Common myeloid progenitor, CD34-positive (primary cell): ENCODE measurements at regions not wholly inside any gene's neighbourhood (a gene's known extent, or its start where the extent isn't known, plus 50 kb on each side); places are given as distances from the start of the nearest gene placed in this dataset.

ENCODE experiments used
- CTCF ChIA-PET: fragments of 350-600 bp; sonication (Branson Sonifier 250); formaldehyde crosslinking; loops from one replicate; lab custom pipeline; 2021; ENCODE audit warnings: antibody characterized with exemption; lab: Charles Lee
- POLR2A ChIA-PET: fragments of 350-600 bp; sonication (Branson Sonifier 250); formaldehyde crosslinking; loops from one replicate; lab custom pipeline; 2021; ENCODE audit warnings: antibody characterized with exemption; lab: Charles Lee
- DNase-seq, 3 donors: peaks; one replicate each; pipeline versions ENCODE4 v3.0.0 to v3.0.0-alpha.2; 2013
- H3K27ac ChIP-seq, 2 experiments: 1 replicate in 1 of 2; 2 replicates in 1 of 2; pipeline ENCODE4 v1.7.0; 2013; ENCODE audit warnings: inconsistent platforms in 2 of 2, low read length in 2 of 2, mild to moderate bottlenecking in 2 of 2, low read depth in 1 of 2, moderate library complexity in 1 of 2; ENCODE audit not compliant: severe bottlenecking in 2 of 2, insufficient read depth in 1 of 2, poor library complexity in 1 of 2
- H3K27me3 ChIP-seq, 5 experiments: replicated peaks in 2 of 5; 1 replicate in 3 of 5; 2 replicates in 2 of 5; pipeline versions ENCODE4 v1.6.1 to v1.7.0; 2013; ENCODE audit warnings: low read length in 4 of 5, mild to moderate bottlenecking in 2 of 5, moderate library complexity in 2 of 5, inconsistent platforms in 1 of 5; ENCODE audit not compliant: insufficient read depth in 5 of 5, control insufficient read depth in 4 of 5
- H3K36me3 ChIP-seq, 4 experiments: 1 replicate in 2 of 4; 2 replicates in 2 of 4; pipeline versions ENCODE4 v1.6.1 to v1.7.0; 2013; ENCODE audit warnings: low read length in 3 of 4, control low read depth in 1 of 4, mild to moderate bottlenecking in 1 of 4; ENCODE audit not compliant: control insufficient read depth in 4 of 4, insufficient read depth in 4 of 4
- H3K4me1 ChIP-seq, 4 experiments: 1 replicate in 3 of 4; 2 replicates in 1 of 4; pipeline versions ENCODE4 v1.6.1 to v1.7.1; 2013; ENCODE audit warnings: low read length in 3 of 4, mild to moderate bottlenecking in 3 of 4, control low read depth in 1 of 4, inconsistent platforms in 1 of 4, moderate library complexity in 1 of 4; ENCODE audit not compliant: control insufficient read depth in 4 of 4, insufficient read depth in 4 of 4; ENCODE audit errors: control extremely low read depth in 1 of 4
- H3K4me3 ChIP-seq, 7 experiments: 1 replicate in 4 of 7; 2 replicates in 3 of 7; pipeline versions ENCODE4 v1.5.1 to v1.7.0; 2013; ENCODE audit warnings: mild to moderate bottlenecking in 7 of 7, low read length in 6 of 7, moderate library complexity in 6 of 7, inconsistent platforms in 2 of 7, low read depth in 2 of 7, control low read depth in 1 of 7; ENCODE audit not compliant: insufficient read depth in 4 of 7, control insufficient read depth in 1 of 7; ENCODE audit errors: extremely low read depth in 1 of 7
- H3K9me3 ChIP-seq, 5 experiments: 1 replicate in 4 of 5; 2 replicates in 1 of 5; pipeline versions ENCODE4 v1.6.1 to v1.7.1; 2013; ENCODE audit warnings: low read length in 4 of 5, mild to moderate bottlenecking in 2 of 5, inconsistent platforms in 1 of 5, low read depth in 1 of 5, moderate library complexity in 1 of 5; ENCODE audit not compliant: control insufficient read depth in 4 of 5, insufficient read depth in 2 of 5; ENCODE audit errors: control extremely low read depth in 1 of 5
- WGBS: methylation state at CpG from one replicate; pipeline ENCODE4 v1.1.5; 2013; ENCODE audit not compliant: insufficient coverage; 5-methylcytosine and 5-hydroxymethylcytosine counted together

DNA sequence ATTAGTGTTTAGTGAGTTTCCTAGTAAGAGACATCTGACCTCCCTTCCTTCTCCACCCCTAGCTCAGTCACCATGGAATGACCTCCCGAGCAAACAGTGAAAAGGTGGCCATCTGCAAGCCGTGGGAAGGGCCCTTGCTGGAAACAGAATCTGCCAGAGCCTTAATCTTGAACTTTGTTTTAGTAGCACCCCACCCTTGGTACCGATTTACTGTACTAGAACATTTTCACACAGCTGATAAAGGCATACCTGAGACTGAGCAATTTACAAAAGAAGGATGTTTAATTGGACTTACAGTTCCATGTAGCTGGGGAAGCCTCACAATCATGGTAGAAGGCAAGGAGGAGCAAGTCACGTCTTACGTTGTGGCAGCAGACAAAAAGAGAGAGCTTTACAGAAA lies 655.8 kb downstream of the TSN start:
- no peaks in the 10 kb centered on the region for H3K4me1 ChIP-seq
- H3K9me3 ChIP-seq: peaks cover 0 to 6% (median 2%) of the 10 kb centered on the region in 5 experiments
- H3K4me3 ChIP-seq: no peak overlapping the region
- H3K27me3 ChIP-seq: no peaks in the 10 kb centered on the region
- 80% methylated on average over 5 of the region's 5 CpGs for WGBS
- H3K36me3 ChIP-seq: no peaks in the 10 kb centered on the region
- DNase-seq: no peak
- H3K27ac ChIP-seq: no peak overlapping the region
- ChIA-PET POLR2A (no interaction called here), CTCF (no interaction called here)

DNA sequence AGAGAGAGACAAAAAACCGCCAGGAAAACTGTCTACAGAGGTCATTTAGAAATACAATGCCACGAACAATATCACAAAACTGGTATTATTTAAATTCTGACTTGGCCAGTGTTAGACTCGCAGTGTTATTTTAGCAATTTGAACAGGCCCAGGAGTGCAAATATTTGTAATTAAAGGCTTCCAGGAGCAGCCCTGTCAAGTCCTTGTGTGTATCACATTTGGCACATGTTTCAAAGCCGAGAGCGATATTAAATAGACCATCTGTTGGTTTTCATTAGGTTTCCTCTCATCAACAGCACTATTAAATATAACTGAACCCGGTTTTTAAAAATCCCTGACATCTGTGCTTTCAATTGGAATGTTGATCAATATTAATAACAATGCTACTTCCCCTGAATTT lies 656.9 kb downstream of the TSN start:
- Histone ChIP-seq H3K36me3 (no peaks in the 10 kb centered on the region), H3K27me3 (no peaks in the 10 kb centered on the region), H3K4me3 (no peak overlapping the region), H3K27ac (no peak overlapping the region), H3K9me3 (peaks cover 0 to 6% (median 2%) of the 10 kb centered on the region in 5 experiments), H3K4me1 (no peaks in the 10 kb centered on the region)
- DNase-seq: no peak
- ChIA-PET POLR2A (no interaction called here), CTCF (no interaction called here)
- WGBS: 98% methylated on average over 4 of the region's 6 CpGs

DNA sequence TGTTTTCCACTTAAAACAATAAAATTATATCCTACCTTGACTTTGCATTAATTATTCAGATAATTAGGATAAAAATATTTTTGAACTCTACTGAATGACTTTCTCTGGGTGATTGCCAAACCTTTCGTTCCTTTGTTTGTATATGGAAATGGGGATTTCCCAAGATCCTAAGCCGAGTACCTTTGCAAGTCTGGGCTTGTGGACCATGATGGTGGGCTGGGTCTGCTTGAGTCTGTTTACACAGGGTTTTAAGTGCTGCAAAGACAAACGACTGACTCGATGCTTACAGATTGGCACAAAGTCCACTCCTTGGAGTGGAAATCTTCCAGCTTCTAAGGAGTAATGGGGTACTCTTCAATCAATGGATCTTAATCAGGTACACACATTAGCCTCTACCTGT lies 659.5 kb downstream of the TSN start:
- no peaks in the 10 kb centered on the region for H3K4me1 ChIP-seq
- no peak for DNase-seq
- WGBS: no CpG with 5 or more reads among the region's 4 CpGs
- H3K9me3 ChIP-seq: peaks cover 0 to 6% (median 2%) of the 10 kb centered on the region in 5 experiments
- ChIA-PET POLR2A (no interaction called here), CTCF (no interaction called here)
- no peak overlapping the region for H3K27ac ChIP-seq
- no peaks in the 10 kb centered on the region for H3K36me3 ChIP-seq
- no peak overlapping the region for H3K4me3 ChIP-seq
- H3K27me3 ChIP-seq: no peaks in the 10 kb centered on the region

DNA sequence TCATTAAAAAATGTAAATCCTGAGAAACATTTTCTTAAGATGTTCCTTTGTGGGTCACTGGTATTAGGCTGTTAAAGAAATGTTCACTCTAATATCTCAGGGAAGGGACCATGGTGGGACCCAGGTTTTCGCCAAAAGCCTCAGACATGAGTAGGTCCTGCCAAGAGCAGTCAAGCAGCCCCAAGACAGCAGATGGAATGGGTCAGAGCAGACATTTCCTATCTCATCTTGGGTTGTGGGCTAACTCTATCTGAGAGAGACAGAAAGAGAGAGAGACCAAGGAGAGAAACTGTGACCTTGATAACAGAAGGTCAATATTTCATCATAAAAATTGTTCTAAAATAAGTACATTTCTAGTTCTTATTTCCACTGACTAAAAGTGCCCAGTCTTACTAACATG lies 661.7 kb downstream of the TSN start:
- ChIA-PET POLR2A (no interaction called here), CTCF (no interaction called here)
- DNase-seq: no peak
- Histone ChIP-seq H3K36me3 (no peaks in the 10 kb centered on the region), H3K4me3 (no peak overlapping the region), H3K27me3 (no peaks in the 10 kb centered on the region), H3K4me1 (no peaks in the 10 kb centered on the region), H3K9me3 (no peaks in the 10 kb centered on the region), H3K27ac (no peak overlapping the region)
- 100% methylated on average over 1 of the region's 1 CpG for WGBS

DNA sequence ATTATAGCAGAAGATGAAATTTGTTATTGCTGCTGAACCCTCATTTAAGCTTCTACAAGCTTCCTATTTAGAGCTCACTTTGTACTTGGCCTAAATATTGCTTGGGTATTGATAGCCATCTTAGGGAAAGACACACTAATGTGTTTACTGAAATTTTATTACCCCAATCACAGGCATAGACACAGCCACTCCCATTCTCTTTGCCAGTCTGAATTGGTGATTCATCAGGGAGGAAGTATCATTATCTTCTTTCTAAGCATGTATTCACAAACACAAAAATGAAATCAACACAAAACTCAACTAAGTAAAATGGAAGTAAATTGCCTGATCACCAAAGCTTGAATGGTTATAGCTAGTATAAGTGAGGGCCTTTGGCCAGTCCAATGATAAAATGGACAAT lies 666.3 kb downstream of the TSN start:
- no peak overlapping the region for H3K27ac ChIP-seq
- H3K27me3 ChIP-seq: no peaks in the 10 kb centered on the region
- no peaks in the 10 kb centered on the region for H3K9me3 ChIP-seq
- ChIA-PET POLR2A (no interaction called here), CTCF (no interaction called here)
- H3K36me3 ChIP-seq: no peaks in the 10 kb centered on the region
- H3K4me3 ChIP-seq: no peak overlapping the region
- no peak for DNase-seq
- no peaks in the 10 kb centered on the region for H3K4me1 ChIP-seq

DNA sequence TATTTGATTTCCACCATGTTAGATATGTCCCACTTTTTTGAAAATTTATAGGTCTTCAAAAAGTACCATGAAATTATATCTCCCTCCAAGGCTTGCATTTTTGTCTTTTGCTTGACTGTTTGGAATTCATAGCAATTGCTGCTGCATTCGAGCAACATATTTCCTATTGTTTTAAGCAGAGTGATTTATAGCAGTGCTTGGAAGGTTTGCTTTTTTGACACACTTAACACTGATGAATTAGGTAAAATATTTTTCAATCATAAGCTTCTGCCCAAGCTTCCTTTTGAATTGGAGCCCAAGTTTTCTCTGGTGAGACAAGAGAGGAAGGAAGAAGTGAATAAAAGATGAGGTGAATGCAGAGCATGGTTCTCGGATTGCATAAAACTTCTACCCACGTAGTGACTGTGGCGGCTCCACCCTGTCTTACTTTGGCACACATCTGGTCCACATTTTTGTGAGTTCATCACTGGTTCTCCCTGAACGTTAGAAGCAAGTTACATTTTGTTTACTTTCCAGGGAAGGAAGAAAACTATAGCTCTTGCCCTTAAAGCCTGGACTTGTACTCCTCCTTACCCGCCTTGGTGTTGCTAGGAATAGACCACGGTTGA lies 667.0 kb downstream of the TSN start:
- no peak for DNase-seq
- H3K4me3 ChIP-seq: no peak overlapping the region
- no peaks in the 10 kb centered on the region for H3K9me3 ChIP-seq
- H3K36me3 ChIP-seq: no peaks in the 10 kb centered on the region
- H3K4me1 ChIP-seq: no peaks in the 10 kb centered on the region
- no peak overlapping the region for H3K27ac ChIP-seq
- 81% methylated on average over 3 of the region's 7 CpGs for WGBS
- H3K27me3 ChIP-seq: no peaks in the 10 kb centered on the region
- ChIA-PET CTCF (no interaction called here), POLR2A (no interaction called here)

DNA sequence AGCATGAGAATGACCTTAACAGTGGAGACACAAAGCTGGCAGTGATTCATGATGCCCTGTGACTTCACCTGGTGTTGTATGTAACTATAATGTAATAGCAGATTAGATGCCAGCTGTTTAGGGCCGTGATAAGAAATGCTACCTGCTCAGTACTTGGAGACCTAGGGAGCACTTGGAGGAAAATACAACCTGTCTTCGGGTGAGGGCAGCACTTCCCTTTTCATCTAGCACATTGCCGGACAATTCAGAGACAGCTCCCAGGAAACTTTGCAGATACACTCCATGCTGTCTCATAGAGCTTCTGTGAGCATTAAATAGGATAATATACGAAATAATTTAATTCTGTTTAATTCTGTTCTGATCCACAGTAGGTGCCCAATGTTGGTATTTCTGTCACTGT lies 668.5 kb downstream of the TSN start:
- ChIA-PET CTCF (no interaction called here), POLR2A (no interaction called here)
- Histone ChIP-seq H3K9me3 (no peaks in the 10 kb centered on the region), H3K27me3 (no peaks in the 10 kb centered on the region), H3K4me3 (no peak overlapping the region), H3K36me3 (no peaks in the 10 kb centered on the region), H3K4me1 (no peaks in the 10 kb centered on the region), H3K27ac (no peak overlapping the region)
- DNase-seq: no peak
- 73% methylated on average over 2 of the region's 4 CpGs for WGBS
